GM21526 (cell line): ENCODE measurements at regions not wholly inside any gene's neighbourhood (a gene's known extent, or its start where the extent isn't known, plus 50 kb on each side); places are given as distances from the start of the nearest gene placed in this dataset.
A peak's percentile ranks its signal among the peaks of the same experiment; 100 is the strongest.
"Not testable (repeated sequence)": the region's sequence is repeated elsewhere in the genome, so short reads cannot be mapped to it uniquely, and the experiment has no call there.

Source experiments
- ATAC-seq: cut with Tn5 transposase; IDR thresholded peaks from one replicate; pipeline ENCODE4 v1.9.1; 2021; ENCODE audit warnings: moderate library complexity; ENCODE audit not compliant: unreplicated experiment, low FRiP score

- ATAC-seq: no peak
Measured at GRCh38 chr10:9505546-9505945, 1451.1 kb downstream of the GATA3 start.

- ATAC-seq: no peak
Measured at GRCh38 chr10:9508606-9509005, 1454.1 kb downstream of the GATA3 start.

GRCh38 chr10:9510626-9511025, 1456.1 kb downstream of the GATA3 start:
- no peak for ATAC-seq

- no peak for ATAC-seq
Measured at GRCh38 chr10:9515922-9516321, 1461.4 kb downstream of the GATA3 start.

- ATAC-seq: peak; percentile 93
Measured at GRCh38 chr10:9535744-9536143, 1481.3 kb downstream of the GATA3 start.

GRCh38 chr10:9545073-9545472, 1472.6 kb upstream of the CELF2 start:
- ATAC-seq: no peak

GRCh38 chr10:9547936-9548904, 1469.5 kb upstream of the CELF2 start:
- no peak for ATAC-seq

GRCh38 chr10:9550810-9551209, 1466.9 kb upstream of the CELF2 start:
- ATAC-seq: no peak

- ATAC-seq: no peak
Measured at GRCh38 chr10:9554321-9554720, 1463.4 kb upstream of the CELF2 start.

- no peak for ATAC-seq
Measured at GRCh38 chr10:9560976-9561375, 1456.7 kb upstream of the CELF2 start.

GRCh38 chr10:9561821-9562505, 1455.7 kb upstream of the CELF2 start:
- no peak for ATAC-seq

- no peak for ATAC-seq
Measured at GRCh38 chr10:9577746-9578145, 1439.9 kb upstream of the CELF2 start.

- ATAC-seq: no peak
Measured at GRCh38 chr10:9579110-9579705, 1438.5 kb upstream of the CELF2 start.

- ATAC-seq: not testable (repeated sequence)
Measured at GRCh38 chr10:9582803-9583202, 1434.9 kb upstream of the CELF2 start.

- ATAC-seq: no peak
Measured at GRCh38 chr10:9596368-9596920, 1421.2 kb upstream of the CELF2 start.

- no peak for ATAC-seq
Measured at GRCh38 chr10:9602998-9603397, 1414.7 kb upstream of the CELF2 start.

- ATAC-seq: no peak
Measured at GRCh38 chr10:9603972-9604371, 1413.7 kb upstream of the CELF2 start.

- ATAC-seq: no peak
Measured at GRCh38 chr10:9605231-9605630, 1412.4 kb upstream of the CELF2 start.

- no peak for ATAC-seq
Measured at GRCh38 chr10:9608602-9609001, 1409.1 kb upstream of the CELF2 start.

- ATAC-seq: peak; percentile 96
Measured at GRCh38 chr10:9613338-9614075, 1404.2 kb upstream of the CELF2 start.
